ENCODE measurements at regions not wholly inside any gene's neighbourhood (a gene's known extent, or its start where the extent isn't known, plus 50 kb on each side); places are given as distances from the start of the nearest gene placed in this dataset.

GRCh38 chr6:91465393-91465792, 878.5 kb upstream of the MAP3K7 start:
- no peaks in the 10 kb centered on the region for H3K36me3 Mint-ChIP-seq (ENCODE audit: unreplicated experiment)
- no peaks in the 10 kb centered on the region for H3K27me3 Mint-ChIP-seq (ENCODE audit: unreplicated experiment)
- no peaks in the 10 kb centered on the region for H3K9me3 Mint-ChIP-seq (ENCODE audit: unreplicated experiment)
- DNase-seq = no peak
- TF ChIP-seq, protein P1, sequence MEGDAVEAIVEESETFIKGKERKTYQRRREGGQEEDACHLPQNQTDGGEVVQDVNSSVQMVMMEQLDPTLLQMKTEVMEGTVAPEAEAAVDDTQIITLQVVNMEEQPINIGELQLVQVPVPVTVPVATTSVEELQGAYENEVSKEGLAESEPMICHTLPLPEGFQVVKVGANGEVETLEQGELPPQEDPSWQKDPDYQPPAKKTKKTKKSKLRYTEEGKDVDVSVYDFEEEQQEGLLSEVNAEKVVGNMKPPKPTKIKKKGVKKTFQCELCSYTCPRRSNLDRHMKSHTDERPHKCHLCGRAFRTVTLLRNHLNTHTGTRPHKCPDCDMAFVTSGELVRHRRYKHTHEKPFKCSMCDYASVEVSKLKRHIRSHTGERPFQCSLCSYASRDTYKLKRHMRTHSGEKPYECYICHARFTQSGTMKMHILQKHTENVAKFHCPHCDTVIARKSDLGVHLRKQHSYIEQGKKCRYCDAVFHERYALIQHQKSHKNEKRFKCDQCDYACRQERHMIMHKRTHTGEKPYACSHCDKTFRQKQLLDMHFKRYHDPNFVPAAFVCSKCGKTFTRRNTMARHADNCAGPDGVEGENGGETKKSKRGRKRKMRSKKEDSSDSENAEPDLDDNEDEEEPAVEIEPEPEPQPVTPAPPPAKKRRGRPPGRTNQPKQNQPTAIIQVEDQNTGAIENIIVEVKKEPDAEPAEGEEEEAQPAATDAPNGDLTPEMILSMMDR (IDR thresholded peaks at IDR 0.05; ENCODE audit: partially characterized antibody, unreplicated experiment) = no peak
- H3K4me1 Mint-ChIP-seq (ENCODE audit: low read depth, unreplicated experiment) = peaks cover 5% of the 10 kb centered on the region
- no peak overlapping the region for H3K4me3 Mint-ChIP-seq (ENCODE audit: unreplicated experiment)
- H3K27ac Mint-ChIP-seq (ENCODE audit: unreplicated experiment) = no peak overlapping the region

- no peak for DNase-seq
These were observed 877.8 kb upstream of the MAP3K7 start for GRCh38 chr6:91464718-91465117.

DNA sequence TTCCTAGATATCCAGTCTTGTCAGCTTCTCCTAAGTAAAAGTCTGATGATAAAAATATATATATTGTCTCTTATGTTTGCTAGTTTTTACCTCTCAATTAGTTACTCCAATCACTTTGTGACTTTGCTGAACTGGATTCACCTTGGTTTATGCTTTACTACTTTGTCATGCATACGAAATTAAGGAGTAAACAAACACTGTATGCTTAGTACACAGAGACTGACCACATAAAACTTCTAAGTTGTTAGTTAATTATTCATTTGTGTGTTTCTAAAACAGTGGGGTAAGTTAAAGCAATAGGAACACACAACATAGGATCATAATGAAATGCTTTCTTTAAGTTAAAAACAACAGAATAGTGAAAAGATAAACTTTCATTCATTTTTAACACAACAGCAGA, 877.3 kb upstream of the MAP3K7 start:
- H3K27ac Mint-ChIP-seq (ENCODE audit: unreplicated experiment) = no peak overlapping the region
- TF ChIP-seq, protein P1 (IDR thresholded peaks at IDR 0.05; ENCODE audit: partially characterized antibody, unreplicated experiment) = no peak
- no peaks in the 10 kb centered on the region for H3K27me3 Mint-ChIP-seq (ENCODE audit: unreplicated experiment)
- no peak overlapping the region for H3K4me3 Mint-ChIP-seq (ENCODE audit: unreplicated experiment)
- H3K4me1 Mint-ChIP-seq (ENCODE audit: low read depth, unreplicated experiment) = peaks cover 5% of the 10 kb centered on the region
- H3K9me3 Mint-ChIP-seq (ENCODE audit: unreplicated experiment) = no peaks in the 10 kb centered on the region
- no peaks in the 10 kb centered on the region for H3K36me3 Mint-ChIP-seq (ENCODE audit: unreplicated experiment)
- DNase-seq = no peak

More at GRCh38 chr6:91464718-91465117, 877.8 kb upstream of the MAP3K7 start:
- no peak overlapping the region for H3K4me3 Mint-ChIP-seq (ENCODE audit: unreplicated experiment)
- H3K4me1 Mint-ChIP-seq (ENCODE audit: low read depth, unreplicated experiment) = peaks cover 5% of the 10 kb centered on the region
- TF ChIP-seq, protein P1 (IDR thresholded peaks at IDR 0.05; ENCODE audit: partially characterized antibody, unreplicated experiment) = no peak
- no peaks in the 10 kb centered on the region for H3K27me3 Mint-ChIP-seq (ENCODE audit: unreplicated experiment)
- no peaks in the 10 kb centered on the region for H3K36me3 Mint-ChIP-seq (ENCODE audit: unreplicated experiment)
- H3K27ac Mint-ChIP-seq (ENCODE audit: unreplicated experiment) = no peak overlapping the region
- no peaks in the 10 kb centered on the region for H3K9me3 Mint-ChIP-seq (ENCODE audit: unreplicated experiment)

DNA sequence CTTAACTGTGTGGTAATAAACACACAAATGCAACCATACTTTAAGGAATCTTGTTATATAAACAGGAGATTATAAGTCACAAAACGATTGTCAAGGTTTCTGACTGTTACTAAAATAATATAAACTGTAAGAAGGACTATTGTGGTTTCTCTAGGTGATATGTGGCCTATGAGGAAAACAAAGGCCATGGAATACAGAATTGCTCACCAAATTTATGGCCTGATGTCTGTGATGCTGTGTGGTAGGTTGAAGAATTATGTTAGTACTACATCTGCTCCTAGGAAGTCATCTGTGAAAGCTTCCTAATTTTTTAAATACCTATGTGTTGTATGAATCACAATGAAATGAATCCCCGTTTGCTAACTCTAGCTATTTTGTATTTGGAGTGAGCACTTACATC, 875.4 kb upstream of the MAP3K7 start:
- Mint-ChIP-seq H3K36me3 (ENCODE audit: unreplicated experiment) (no peaks in the 10 kb centered on the region), H3K27me3 (ENCODE audit: unreplicated experiment) (no peaks in the 10 kb centered on the region), H3K4me1 (ENCODE audit: low read depth, unreplicated experiment) (peaks cover 5% of the 10 kb centered on the region), H3K27ac (ENCODE audit: unreplicated experiment) (no peak overlapping the region), H3K9me3 (ENCODE audit: unreplicated experiment) (no peaks in the 10 kb centered on the region), H3K4me3 (ENCODE audit: unreplicated experiment) (no peak overlapping the region)
- TF ChIP-seq, protein P1 (IDR thresholded peaks at IDR 0.05; ENCODE audit: partially characterized antibody, unreplicated experiment) = no peak
- no peak for DNase-seq

- no peaks in the 10 kb centered on the region for H3K27me3 Mint-ChIP-seq (ENCODE audit: unreplicated experiment)
- TF ChIP-seq, protein P1 (IDR thresholded peaks at IDR 0.05; ENCODE audit: partially characterized antibody, unreplicated experiment) = no peak
- H3K36me3 Mint-ChIP-seq (ENCODE audit: unreplicated experiment) = no peaks in the 10 kb centered on the region
- H3K9me3 Mint-ChIP-seq (ENCODE audit: unreplicated experiment) = no peaks in the 10 kb centered on the region
- no peak overlapping the region for H3K4me3 Mint-ChIP-seq (ENCODE audit: unreplicated experiment)
- H3K27ac Mint-ChIP-seq (ENCODE audit: unreplicated experiment) = no peak overlapping the region
- DNase-seq = no peak
- no peaks in the 10 kb centered on the region for H3K4me1 Mint-ChIP-seq (ENCODE audit: low read depth, unreplicated experiment)
These were observed 866.5 kb upstream of the MAP3K7 start for GRCh38 chr6:91453224-91453878.

Measured in glutamatergic neuron (in vitro differentiated cells).